KOPT-K1 (cell line): ENCODE measurements at regions not wholly inside any gene's neighbourhood (a gene's known extent, or its start where the extent isn't known, plus 50 kb on each side); places are given as distances from the start of the nearest gene placed in this dataset.

ENCODE experiments used
- H3K27ac ChIP-seq: fragments of 200-600 bp; sonication (generic); 2 replicates; pipeline ENCODE4 v1.5.1; 2016; ENCODE audit warnings: antibody characterized with exemption, mild to moderate bottlenecking, low read depth, low read length; ENCODE audit not compliant: poor library complexity, severe bottlenecking
- H3K36me3 ChIP-seq: fragments of 200-600 bp; sonication (generic); 2 replicates; pipeline ENCODE4 v1.5.1; 2017; ENCODE audit warnings: antibody characterized with exemption, mild to moderate bottlenecking, low read length, moderate library complexity; ENCODE audit not compliant: insufficient read depth
- H3K9me3 ChIP-seq: fragments of 200-600 bp; sonication (generic); 2 replicates; pipeline ENCODE4 v1.5.1; 2017; ENCODE audit warnings: antibody characterized with exemption, low read length, mild to moderate bottlenecking; ENCODE audit not compliant: insufficient read depth, poor library complexity, severe bottlenecking

DNA sequence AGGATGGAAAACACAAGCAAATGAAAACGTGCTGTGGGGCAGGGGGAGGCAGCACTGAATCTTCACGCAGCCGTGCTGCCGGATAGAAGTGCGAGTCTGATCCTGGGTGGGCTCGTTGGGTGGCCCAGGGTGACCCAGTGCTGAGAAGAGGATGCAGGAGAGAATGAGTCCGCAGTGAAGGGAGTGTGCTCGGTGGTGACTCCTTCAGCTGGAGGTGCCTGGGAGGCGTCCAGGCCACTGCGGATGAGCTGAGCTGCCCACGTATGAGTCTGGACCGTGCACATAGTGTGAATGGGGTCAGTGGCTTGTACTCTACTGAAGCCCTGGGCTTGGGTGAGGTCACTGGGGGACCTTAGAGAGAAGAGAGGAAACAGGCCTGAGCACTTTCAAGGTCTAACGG, 190.0 kb upstream of the MGMT start:
- Histone ChIP-seq H3K9me3 (no peaks in the 10 kb centered on the region), H3K27ac (no peak overlapping the region), H3K36me3 (no peaks in the 10 kb centered on the region)

- H3K9me3 ChIP-seq = no peaks in the 10 kb centered on the region
- no peak overlapping the region for H3K27ac ChIP-seq
- no peaks in the 10 kb centered on the region for H3K36me3 ChIP-seq
Observed at GRCh38 chr10:129277841-129278240, 189.2 kb upstream of the MGMT start.

GRCh38 chr10:129278686-129279085, 188.4 kb upstream of the MGMT start:
- no peaks in the 10 kb centered on the region for H3K9me3 ChIP-seq
- no peaks in the 10 kb centered on the region for H3K36me3 ChIP-seq
- H3K27ac ChIP-seq = no peak overlapping the region

GRCh38 chr10:129279446-129280154, 187.4 kb upstream of the MGMT start:
- Histone ChIP-seq H3K36me3 (no peaks in the 10 kb centered on the region), H3K9me3 (no peaks in the 10 kb centered on the region), H3K27ac (no peak overlapping the region)

DNA sequence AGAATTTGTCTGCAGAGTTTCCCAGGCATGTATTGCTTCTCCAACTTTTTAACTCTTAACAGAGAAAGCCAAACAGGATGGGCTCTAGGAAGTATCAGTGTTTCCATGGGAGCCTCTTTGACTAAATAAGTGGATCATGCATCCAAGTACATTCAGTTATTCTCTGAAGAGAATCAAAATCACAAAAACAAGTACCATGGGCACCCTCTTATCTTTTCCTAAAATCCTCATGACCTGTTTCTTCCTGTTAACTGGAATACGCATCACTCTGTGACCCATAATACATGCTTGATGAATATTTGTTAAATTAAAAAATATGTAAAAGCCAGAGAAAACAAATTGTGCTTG, 186.9 kb upstream of the MGMT start:
- H3K27ac ChIP-seq = no peak overlapping the region
- H3K9me3 ChIP-seq = no peaks in the 10 kb centered on the region
- H3K36me3 ChIP-seq = no peaks in the 10 kb centered on the region

- no peaks in the 10 kb centered on the region for H3K36me3 ChIP-seq
- H3K27ac ChIP-seq = no peak overlapping the region
- H3K9me3 ChIP-seq = no peaks in the 10 kb centered on the region
Observed at GRCh38 chr10:129280908-129281586, 186.0 kb upstream of the MGMT start.

DNA sequence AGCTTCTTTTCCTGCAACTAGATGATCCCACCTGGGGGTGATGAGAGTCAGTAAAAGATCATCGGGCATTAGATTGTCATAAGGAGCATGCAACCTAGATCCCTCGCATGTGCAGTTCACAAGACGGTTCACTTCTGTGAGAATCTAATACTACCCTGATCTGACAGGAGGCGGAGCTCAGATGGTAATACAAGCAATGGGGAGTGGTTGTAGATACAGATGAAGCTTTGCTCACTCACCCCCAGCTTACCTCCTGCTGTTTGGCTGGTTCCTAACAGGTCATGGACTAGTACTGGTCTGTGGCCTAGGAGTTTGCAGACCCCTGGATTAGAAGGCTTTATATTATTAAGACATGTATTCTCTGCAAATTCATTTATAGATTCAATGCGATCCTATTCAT, 181.6 kb upstream of the MGMT start:
- Histone ChIP-seq H3K9me3 (no peaks in the 10 kb centered on the region), H3K27ac (no peak overlapping the region), H3K36me3 (no peaks in the 10 kb centered on the region)

GRCh38 chr10:129288999-129289584, 177.9 kb upstream of the MGMT start:
- H3K36me3 ChIP-seq = no peaks in the 10 kb centered on the region
- H3K9me3 ChIP-seq = no peaks in the 10 kb centered on the region
- no peak overlapping the region for H3K27ac ChIP-seq

DNA sequence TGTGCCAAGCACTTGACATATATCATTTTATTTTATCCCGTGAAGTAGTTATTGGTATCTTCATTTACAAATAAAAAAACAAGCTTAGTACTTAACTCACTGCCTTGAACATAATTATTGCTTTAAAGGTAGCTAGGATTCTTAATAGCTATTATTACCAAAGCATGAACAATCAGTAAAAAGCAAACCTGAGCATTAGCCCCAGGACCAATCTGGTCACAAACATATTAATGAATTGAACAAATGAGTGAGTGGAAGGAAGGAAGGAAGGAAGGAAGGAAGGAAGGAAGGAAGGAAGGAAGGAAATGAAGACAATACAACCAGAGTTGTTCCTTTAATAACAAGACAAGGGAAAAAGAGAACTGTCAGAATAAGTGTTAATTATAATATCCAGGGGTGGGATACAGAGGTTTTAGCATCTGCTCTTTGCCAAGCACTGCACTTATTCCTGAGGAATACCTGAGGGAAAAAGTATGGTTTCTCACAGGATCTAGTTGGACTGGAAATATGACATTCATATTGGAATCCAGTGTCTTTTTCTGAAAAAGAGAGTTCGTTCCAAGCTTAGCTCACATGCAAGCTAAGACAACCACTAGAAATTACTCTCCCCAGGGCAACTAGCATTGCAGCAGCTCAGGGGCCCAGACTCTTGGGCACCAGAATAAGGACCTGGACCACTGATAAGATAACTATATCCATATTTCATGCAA, 172.9 kb upstream of the MGMT start:
- H3K27ac ChIP-seq = no peak overlapping the region
- H3K36me3 ChIP-seq = no peaks in the 10 kb centered on the region
- no peaks in the 10 kb centered on the region for H3K9me3 ChIP-seq

GRCh38 chr10:129294944-129295343, 172.1 kb upstream of the MGMT start:
- H3K27ac ChIP-seq = no peak overlapping the region

DNA sequence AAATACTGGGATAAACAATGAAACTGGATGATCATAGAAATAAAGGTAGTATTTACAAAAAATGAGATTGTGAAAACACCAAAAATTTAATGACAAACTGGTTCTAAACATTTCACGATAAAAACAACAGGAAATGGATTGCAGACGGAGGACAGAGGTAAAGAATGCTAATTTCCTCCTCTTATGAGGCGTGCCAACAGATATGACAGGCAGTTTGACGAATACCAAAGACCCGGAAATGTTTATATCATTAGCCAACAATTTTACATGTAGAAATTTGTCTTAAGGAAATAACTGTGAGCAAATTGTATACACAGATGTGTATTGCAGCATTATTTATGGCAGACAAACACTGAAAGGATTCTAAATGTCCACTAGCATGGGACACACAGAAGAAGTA, 162.0 kb upstream of the MGMT start:
- Histone ChIP-seq H3K27ac (no peak overlapping the region), H3K36me3 (no peaks in the 10 kb centered on the region), H3K9me3 (no peaks in the 10 kb centered on the region)

More at GRCh38 chr10:129294944-129295343, 172.1 kb upstream of the MGMT start:
- H3K9me3 ChIP-seq = no peaks in the 10 kb centered on the region
- no peaks in the 10 kb centered on the region for H3K36me3 ChIP-seq

- no peaks in the 10 kb centered on the region for H3K9me3 ChIP-seq
- H3K27ac ChIP-seq = no peak overlapping the region
Observed at GRCh38 chr10:129307141-129307540, 159.9 kb upstream of the MGMT start.

DNA sequence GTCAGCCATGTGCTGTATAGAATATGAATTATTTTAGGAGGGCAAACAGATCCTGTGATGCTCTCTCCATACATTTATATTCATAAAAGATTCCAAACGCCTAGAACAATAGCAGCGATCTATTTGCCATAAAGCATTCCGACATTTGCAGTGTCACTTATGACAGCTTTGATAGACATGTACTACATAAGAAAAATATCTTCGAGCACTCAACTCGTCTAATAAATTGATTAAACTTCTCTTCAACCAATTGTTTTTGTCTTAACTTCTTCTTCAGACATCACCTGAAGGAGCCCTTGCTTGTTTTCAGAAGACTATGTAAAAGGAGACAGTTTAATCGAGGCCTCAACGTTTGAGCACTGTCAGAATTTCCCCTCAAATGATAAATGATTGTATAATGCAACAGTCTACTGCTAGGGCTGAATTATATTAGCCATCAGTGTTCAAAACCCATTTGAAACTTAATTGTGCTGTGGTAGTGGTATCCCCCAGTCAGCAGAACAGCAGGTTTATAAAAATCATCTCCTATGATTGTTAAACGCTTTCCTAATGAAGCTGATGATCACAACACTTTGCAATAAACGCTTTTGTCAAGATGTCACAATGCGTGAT, 158.0 kb upstream of the MGMT start:
- H3K27ac ChIP-seq = no peak overlapping the region
- H3K36me3 ChIP-seq = no peaks in the 10 kb centered on the region
- H3K9me3 ChIP-seq = no peaks in the 10 kb centered on the region

More at GRCh38 chr10:129307141-129307540, 159.9 kb upstream of the MGMT start:
- H3K36me3 ChIP-seq = no peaks in the 10 kb centered on the region

- Histone ChIP-seq H3K9me3 (no peaks in the 10 kb centered on the region), H3K36me3 (no peaks in the 10 kb centered on the region), H3K27ac (no peak overlapping the region)
Observed at GRCh38 chr10:129309565-129309964, 157.5 kb upstream of the MGMT start.

DNA sequence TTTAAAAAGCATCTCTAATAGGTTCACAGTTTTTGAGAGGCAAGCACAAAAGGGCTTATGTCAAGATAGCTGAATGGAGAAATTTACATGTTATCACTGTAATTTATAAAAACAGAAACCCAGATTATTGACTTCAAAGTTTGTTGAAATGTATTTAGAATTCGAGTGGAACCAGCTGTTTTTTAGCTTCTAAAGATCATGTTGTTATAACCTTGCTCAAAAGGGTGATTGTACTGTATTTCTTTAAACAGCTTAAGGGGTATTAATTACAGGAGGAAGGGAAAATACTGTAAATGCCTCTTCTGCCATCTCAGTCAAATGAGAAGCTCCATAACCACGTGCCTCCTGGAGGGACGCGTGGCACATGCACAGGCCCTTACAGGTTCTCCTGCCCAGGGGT, 156.2 kb upstream of the MGMT start:
- Histone ChIP-seq H3K27ac (no peak overlapping the region), H3K36me3 (no peaks in the 10 kb centered on the region), H3K9me3 (no peaks in the 10 kb centered on the region)
